ENCODE measurements at regions not wholly inside any gene's neighbourhood (a gene's known extent, or its start where the extent isn't known, plus 50 kb on each side); places are given as distances from the start of the nearest gene placed in this dataset.

DNA sequence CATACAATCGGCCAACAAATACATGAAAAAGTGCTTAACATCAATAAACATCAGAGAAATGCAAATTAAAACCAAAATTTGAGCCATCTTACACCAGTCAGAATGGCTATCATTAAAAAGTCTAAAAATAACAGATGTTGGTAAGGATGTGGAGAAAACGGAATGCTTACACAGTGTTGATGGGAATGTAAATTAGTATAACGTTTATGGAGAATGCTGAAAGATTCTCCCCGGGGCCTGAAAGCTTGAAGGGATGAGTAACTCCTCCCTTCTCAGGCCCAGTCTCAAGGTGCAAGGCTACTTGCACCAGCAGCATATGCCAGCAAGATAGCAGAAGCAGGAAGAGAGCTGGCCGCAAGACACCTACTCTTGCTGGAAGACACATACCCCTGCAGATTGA is 123.7 kb upstream of the NLGN1 start:
- H3K9me3 ChIP-seq (ENCODE audit: low read length): no peaks in the 10 kb centered on the region
- 26% methylated on average over 5 of the region's 5 CpGs for WGBS (ENCODE audit: low lambda C conversion rate)
- no peaks in the 10 kb centered on the region for H3K36me3 ChIP-seq (replicated peaks in 1 of 2; ENCODE audit: control insufficient read depth in 1 of 2, insufficient read depth in 2 of 2, low read length in 2 of 2)
- no peak for DNase-seq (ENCODE audit: low spot score)
- H3K4me1 ChIP-seq (ENCODE audit: insufficient read depth, low read length): no peaks in the 10 kb centered on the region
- H3K4me3 ChIP-seq (replicated peaks in 1 of 3; ENCODE audit: insufficient read depth in 1 of 3, low read depth in 2 of 3, low read length in 3 of 3): no peak overlapping the region
- ATAC-seq: no peak
- ChIA-PET CTCF (ENCODE audit: low intra/inter-chr PET ratio, low total read pairs) (no interaction called here), POLR2A (no interaction called here)
- no peaks in the 10 kb centered on the region for H3K27me3 ChIP-seq (ENCODE audit: control insufficient read depth in 1 of 2, insufficient read depth in 2 of 2, low read length in 2 of 2)
- in situ Hi-C loops (cut with HindIII; ENCODE audit: extremely low pct_ligation_motif_present, low pct_unique_long_range_greater_than_20kb) (no loop called here), intact Hi-C loops (cut with micrococcal nuclease; ENCODE audit: unreplicated experiment) (loop anchor here (2.0 kb wide), 1 partner anchor 287 kb away; no protein-coding TSS in a partner anchor)
- FAIRE-seq: no peak
- no peak overlapping the region for H3K27ac ChIP-seq (ENCODE audit: extremely low read length, insufficient read depth, low read length)
- no peak overlapping the region for H3K9ac ChIP-seq (ENCODE audit: insufficient read depth, low read depth, low read length)
- no peak overlapping the region for H2AFZ ChIP-seq (ENCODE audit: low read length)
- no peaks in the 10 kb centered on the region for H3K79me2 ChIP-seq (ENCODE audit: insufficient read depth, low read length)
- no peak overlapping the region for H3K4me2 ChIP-seq (ENCODE audit: low read depth, low read length)
- TF ChIP-seq ZBTB21 (CRISPR knock-in tag; IDR thresholded peaks at IDR 0.05) (no peak), NCOA1 (CRISPR knock-in tag; IDR thresholded peaks at IDR 0.05) (no peak), ZNF274 (CRISPR knock-in tag; IDR thresholded peaks at IDR 0.05) (no peak), PAWR (CRISPR knock-in tag; IDR thresholded peaks at IDR 0.05; ENCODE audit: borderline replicate concordance) (no peak), ZBTB38 (CRISPR knock-in tag; IDR thresholded peaks at IDR 0.05) (no peak), ZNF337 (CRISPR knock-in tag; IDR thresholded peaks at IDR 0.05; ENCODE audit: borderline replicate concordance, low read depth) (no peak), ZSCAN30 (CRISPR knock-in tag; IDR thresholded peaks at IDR 0.05) (no peak), ZNF841 (CRISPR knock-in tag; IDR thresholded peaks at IDR 0.05; ENCODE audit: borderline replicate concordance) (no peak)
- TF ChIP-seq, protein P1, sequence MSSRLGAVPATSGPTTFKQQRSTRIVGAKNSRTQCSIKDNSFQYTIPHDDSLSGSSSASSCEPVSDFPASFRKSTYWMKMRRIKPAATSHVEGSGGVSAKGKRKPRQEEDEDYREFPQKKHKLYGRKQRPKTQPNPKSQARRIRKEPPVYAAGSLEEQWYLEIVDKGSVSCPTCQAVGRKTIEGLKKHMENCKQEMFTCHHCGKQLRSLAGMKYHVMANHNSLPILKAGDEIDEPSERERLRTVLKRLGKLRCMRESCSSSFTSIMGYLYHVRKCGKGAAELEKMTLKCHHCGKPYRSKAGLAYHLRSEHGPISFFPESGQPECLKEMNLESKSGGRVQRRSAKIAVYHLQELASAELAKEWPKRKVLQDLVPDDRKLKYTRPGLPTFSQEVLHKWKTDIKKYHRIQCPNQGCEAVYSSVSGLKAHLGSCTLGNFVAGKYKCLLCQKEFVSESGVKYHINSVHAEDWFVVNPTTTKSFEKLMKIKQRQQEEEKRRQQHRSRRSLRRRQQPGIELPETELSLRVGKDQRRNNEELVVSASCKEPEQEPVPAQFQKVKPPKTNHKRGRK (CRISPR knock-in tag; IDR thresholded peaks at IDR 0.05): no peak
- TF ChIP-seq, protein P2, sequence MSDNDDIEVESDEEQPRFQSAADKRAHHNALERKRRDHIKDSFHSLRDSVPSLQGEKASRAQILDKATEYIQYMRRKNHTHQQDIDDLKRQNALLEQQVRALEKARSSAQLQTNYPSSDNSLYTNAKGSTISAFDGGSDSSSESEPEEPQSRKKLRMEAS (IDR thresholded peaks at IDR 0.05): no peak
- TF ChIP-seq, protein P3, sequence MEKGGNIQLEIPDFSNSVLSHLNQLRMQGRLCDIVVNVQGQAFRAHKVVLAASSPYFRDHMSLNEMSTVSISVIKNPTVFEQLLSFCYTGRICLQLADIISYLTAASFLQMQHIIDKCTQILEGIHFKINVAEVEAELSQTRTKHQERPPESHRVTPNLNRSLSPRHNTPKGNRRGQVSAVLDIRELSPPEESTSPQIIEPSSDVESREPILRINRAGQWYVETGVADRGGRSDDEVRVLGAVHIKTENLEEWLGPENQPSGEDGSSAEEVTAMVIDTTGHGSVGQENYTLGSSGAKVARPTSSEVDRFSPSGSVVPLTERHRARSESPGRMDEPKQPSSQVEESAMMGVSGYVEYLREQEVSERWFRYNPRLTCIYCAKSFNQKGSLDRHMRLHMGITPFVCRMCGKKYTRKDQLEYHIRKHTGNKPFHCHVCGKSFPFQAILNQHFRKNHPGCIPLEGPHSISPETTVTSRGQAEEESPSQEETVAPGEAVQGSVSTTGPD (CRISPR knock-in tag; IDR thresholded peaks at IDR 0.05): no peak
- no TSS peak for BruUV-seq (replicated peaks)
- H4K20me1 ChIP-seq (ENCODE audit: insufficient read depth, low read length): no peaks in the 10 kb centered on the region

All from HepG2 (cell line).